ENCODE measurements at regions not wholly inside any gene's neighbourhood (a gene's known extent, or its start where the extent isn't known, plus 50 kb on each side); places are given as distances from the start of the nearest gene placed in this dataset.

DNA sequence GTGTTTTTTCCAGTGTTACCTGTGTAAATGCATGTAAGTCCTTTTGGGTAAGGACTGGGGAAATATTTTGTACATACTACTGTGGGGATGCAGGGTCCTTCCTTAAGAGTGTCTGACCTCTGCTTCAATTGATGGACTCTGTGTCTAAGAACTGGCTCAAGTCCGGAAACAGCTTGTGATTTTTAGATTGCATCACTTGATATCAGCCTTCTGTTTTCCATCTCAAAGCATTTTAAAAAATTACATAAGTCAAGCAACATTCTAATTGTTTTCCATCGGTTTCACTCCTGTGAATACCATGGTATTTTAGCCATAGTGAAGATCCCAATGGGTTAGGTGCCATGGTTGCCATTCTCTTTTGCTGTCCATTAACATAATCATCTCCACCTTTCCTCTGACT lies 597.6 kb downstream of the SQOR start:
- Mint-ChIP-seq H3K4me1 (no peaks in the 10 kb centered on the region), H3K4me3 (no peak overlapping the region), H3K27ac (no peak overlapping the region), H3K9me3 (no peaks in the 10 kb centered on the region), H3K36me3 (no peaks in the 10 kb centered on the region), H3K27me3 (peaks cover 5% of the 10 kb centered on the region)

DNA sequence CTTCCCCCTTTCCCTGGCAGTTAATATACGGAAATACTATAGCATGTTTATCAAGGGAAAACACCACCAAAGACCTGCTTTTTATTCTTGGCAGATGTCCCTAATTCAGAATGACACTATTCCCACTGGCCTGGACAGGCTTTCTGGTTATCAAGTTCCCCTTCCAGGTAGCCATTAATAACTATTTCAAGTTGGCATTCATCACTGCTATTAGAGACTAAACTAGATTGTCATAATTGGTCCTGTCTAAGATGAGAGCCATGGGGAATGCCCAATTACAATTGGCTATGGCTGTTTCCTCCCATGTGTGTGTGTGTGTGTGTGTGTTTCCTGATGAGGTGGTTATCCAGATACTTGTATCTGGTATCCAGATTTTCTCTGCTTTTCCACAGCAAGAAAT lies 608.1 kb downstream of the SQOR start:
- Mint-ChIP-seq H3K36me3 (no peaks in the 10 kb centered on the region), H3K4me3 (no peak overlapping the region), H3K4me1 (no peaks in the 10 kb centered on the region), H3K27me3 (peaks cover 14% of the 10 kb centered on the region), H3K27ac (no peak overlapping the region), H3K9me3 (peaks cover 7% of the 10 kb centered on the region)

DNA sequence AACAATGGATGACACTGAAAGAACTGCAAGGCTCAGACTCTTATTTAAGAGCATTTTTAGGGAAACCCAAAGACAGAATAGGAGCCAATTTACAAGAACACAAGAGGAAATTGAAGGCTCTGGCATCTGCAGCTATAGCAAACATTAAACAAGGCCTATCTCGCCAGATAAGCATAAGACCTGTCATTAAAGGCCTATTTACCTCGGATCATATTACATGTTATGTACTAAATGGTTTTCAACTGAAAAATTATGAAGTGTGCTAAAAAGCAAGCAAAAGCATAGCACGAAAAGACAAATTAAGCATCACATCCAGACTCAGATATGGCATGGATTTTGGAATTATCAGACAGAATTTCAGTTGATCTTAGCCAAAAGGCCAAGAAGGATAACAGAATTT lies 617.1 kb downstream of the SQOR start:
- Mint-ChIP-seq H3K9me3 (peaks cover 4% of the 10 kb centered on the region), H3K27ac (no peak overlapping the region), H3K27me3 (peaks cover 2% of the 10 kb centered on the region), H3K36me3 (no peaks in the 10 kb centered on the region), H3K4me3 (no peak overlapping the region), H3K4me1 (no peaks in the 10 kb centered on the region)

DNA sequence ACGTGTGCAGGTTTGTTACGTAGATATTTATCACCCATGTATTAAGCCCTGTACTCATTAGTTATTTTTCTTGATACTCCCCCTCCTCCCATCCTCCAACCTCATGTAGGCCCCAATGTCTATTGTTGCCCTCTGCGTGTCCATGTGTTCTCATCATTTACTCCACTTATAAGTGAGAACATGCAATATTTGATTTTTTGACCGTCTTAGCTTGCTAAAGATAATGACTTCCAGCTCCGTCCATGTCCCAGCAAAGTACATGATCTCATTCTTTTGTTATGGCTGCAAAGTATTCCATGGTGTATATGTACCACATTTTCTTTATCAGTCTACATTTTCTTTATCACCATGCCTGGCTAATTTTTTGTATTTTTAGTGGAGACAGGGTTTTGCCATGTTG lies 623.2 kb downstream of the SQOR start:
- Mint-ChIP-seq H3K27ac (no peak overlapping the region), H3K9me3 (peaks cover 7% of the 10 kb centered on the region), H3K4me1 (no peaks in the 10 kb centered on the region), H3K27me3 (peaks cover 1% of the 10 kb centered on the region), H3K4me3 (no peak overlapping the region), H3K36me3 (no peaks in the 10 kb centered on the region)

DNA sequence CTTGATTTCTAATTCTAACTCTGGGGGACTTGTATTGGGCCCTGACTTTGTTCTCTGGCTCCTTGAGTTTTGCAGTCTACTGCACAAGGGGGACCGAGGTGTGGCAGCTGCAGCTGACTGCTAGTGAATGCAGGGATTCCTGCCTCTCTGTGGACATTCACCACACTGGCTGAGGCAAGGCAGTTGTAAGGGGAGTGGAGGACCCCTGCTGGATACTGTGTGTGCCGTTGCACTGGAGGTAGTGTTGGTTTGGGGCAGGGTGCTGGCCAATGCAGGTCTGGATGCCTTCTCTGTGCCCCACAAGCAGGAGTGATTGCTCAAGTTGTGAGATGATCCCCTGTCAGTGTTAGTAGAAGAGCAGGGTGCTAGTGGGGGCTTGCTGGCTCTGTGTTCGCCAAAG lies 626.1 kb downstream of the SQOR start:
- Mint-ChIP-seq H3K9me3 (peaks cover 12% of the 10 kb centered on the region), H3K4me3 (no peak overlapping the region), H3K27ac (no peak overlapping the region)

DNA sequence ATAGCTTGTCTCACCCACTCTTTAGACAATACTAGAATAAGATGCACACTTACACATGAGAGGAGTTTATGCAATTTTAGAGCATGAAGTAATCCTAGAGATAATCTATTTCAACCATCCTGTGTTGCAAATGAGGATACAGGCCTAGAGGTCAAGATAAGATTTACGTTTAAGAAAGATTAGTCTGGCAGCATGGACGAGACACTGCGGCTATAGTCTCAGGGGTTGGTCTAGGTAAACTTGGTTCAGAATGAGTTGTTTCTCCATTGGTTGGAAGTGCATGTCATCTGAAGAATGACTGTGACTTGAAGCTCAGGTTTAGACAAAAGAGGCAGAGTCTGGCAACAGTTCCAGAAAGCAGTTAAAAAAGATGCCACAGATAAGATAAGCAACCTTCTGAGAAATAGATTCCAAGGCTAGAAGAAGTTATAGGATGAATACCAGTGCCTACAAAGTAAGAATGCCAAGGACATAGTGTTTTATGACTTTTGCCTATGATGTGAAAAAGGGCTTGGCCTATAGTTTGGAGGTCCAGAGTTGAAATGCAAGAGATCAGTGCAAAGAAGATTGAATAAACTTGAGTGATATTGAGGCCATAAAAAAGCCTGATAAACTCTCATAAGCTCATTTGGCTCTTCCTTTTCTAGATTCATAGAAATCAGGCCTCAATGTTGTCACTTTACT lies 631.0 kb downstream of the SQOR start:
- no peak overlapping the region for H3K27ac Mint-ChIP-seq
- no peak overlapping the region for H3K4me3 Mint-ChIP-seq
- peaks cover 2% of the 10 kb centered on the region for H3K36me3 Mint-ChIP-seq
- peaks cover 4% of the 10 kb centered on the region for H3K27me3 Mint-ChIP-seq
- no peaks in the 10 kb centered on the region for H3K4me1 Mint-ChIP-seq
- peaks cover 5% of the 10 kb centered on the region for H3K9me3 Mint-ChIP-seq

More for the DNA sequence above, 626.1 kb downstream of the SQOR start:
- peaks cover 4% of the 10 kb centered on the region for H3K27me3 Mint-ChIP-seq
- H3K4me1 Mint-ChIP-seq = no peaks in the 10 kb centered on the region
- peaks cover 2% of the 10 kb centered on the region for H3K36me3 Mint-ChIP-seq

DNA sequence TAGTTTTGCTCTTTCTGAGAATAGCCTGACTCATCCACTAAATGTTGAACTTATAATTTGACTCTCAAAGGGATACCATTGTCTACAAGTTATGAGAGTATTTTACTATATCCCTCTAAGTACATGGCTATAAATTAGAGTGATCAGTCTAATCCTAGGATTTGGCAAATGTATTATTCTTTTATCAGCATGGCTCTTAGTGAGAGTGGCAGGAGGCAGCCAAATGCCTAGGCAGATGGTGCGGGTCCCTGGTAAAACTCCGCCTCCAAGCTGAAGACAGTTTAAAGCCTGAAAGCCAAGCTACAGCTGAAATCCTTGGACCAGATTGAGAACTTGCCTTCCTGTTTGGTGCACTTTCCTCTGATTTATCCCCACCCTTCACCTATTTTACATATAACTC lies 631.8 kb downstream of the SQOR start:
- Mint-ChIP-seq H3K27ac (no peak overlapping the region), H3K36me3 (peaks cover 2% of the 10 kb centered on the region), H3K4me1 (no peaks in the 10 kb centered on the region), H3K27me3 (peaks cover 4% of the 10 kb centered on the region), H3K9me3 (peaks cover 5% of the 10 kb centered on the region), H3K4me3 (no peak overlapping the region)

DNA sequence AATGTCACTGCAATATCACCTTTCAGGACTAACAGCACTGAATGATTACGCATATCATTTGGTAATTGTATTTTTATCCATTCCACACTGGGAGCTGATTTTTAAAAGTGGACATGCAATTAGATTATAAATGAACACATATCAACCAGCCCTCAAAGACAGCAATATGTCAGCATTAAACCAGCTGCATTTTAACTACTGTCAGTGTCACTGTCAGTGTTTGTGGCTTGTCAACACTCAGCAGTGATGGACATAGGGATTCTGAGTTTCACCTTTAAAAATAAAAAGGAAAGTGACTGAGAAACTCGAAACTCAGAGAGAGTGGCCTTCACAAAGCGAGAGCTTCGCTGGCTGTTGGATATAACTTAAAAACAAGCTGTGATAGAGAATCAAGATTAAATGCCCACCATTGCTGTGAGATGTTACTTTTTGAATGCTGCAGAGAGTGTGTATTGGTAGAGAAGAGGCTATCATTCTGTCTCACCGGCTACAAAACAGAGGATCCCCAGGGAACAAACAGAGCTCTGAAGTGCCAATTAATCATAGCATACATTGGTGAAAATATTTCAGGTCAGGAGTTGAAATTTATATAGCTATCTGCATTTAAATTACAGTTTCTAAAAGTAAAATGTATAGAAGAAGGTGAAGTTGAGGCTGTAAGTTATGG lies 635.8 kb downstream of the SQOR start:
- peaks cover 6% of the 10 kb centered on the region for H3K27me3 Mint-ChIP-seq
- no peak overlapping the region for H3K4me3 Mint-ChIP-seq
- no peak overlapping the region for H3K27ac Mint-ChIP-seq
- no peaks in the 10 kb centered on the region for H3K36me3 Mint-ChIP-seq
- H3K4me1 Mint-ChIP-seq = no peaks in the 10 kb centered on the region
- H3K9me3 Mint-ChIP-seq = peaks cover 5% of the 10 kb centered on the region

DNA sequence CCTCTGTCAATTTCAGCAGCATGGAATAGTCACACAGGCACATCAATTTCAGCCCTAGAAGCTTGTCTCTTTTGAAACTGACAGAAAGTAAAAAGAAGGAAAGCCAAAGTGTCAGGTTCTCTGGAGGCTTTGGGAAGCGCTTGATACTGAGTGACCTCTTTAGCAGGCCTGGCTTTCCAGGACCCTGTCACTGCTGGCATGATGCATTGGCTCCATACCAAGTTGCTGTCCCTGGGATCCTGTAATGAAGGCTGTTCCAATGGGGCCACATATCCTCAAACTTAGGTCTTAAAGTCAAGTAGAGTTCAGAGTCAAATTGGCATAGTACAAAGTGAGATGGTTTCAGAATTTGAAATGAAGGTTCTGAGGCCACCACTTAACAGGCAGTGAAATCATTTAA lies 640.9 kb downstream of the SQOR start:
- Mint-ChIP-seq H3K27ac (no peak overlapping the region), H3K9me3 (peaks cover 5% of the 10 kb centered on the region), H3K27me3 (peaks cover 6% of the 10 kb centered on the region), H3K36me3 (no peaks in the 10 kb centered on the region), H3K4me1 (no peaks in the 10 kb centered on the region), H3K4me3 (no peak overlapping the region)

DNA sequence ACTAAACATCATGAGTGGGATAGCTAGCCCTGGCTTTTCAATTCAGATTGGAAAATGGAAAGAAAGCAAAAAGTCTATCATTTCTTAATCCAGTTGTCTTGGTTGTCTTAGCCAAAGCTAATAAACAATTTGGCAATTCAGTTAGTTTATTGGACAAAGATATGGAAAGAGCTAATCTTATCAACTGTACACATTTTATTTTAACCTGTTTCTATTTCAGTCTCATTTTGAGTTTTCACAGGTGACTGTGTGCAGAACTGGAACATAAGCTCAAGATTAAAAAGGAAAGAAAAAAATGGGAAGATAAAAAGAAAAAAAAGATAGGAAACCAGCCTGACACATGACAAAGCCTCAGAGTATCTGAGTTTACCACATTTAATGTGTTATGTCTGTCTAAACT lies 642.6 kb downstream of the SQOR start:
- H3K27ac Mint-ChIP-seq = no peak overlapping the region
- H3K9me3 Mint-ChIP-seq = peaks cover 5% of the 10 kb centered on the region
- peaks cover 6% of the 10 kb centered on the region for H3K27me3 Mint-ChIP-seq
- no peaks in the 10 kb centered on the region for H3K36me3 Mint-ChIP-seq
- no peak overlapping the region for H3K4me3 Mint-ChIP-seq
- H3K4me1 Mint-ChIP-seq = no peaks in the 10 kb centered on the region

DNA sequence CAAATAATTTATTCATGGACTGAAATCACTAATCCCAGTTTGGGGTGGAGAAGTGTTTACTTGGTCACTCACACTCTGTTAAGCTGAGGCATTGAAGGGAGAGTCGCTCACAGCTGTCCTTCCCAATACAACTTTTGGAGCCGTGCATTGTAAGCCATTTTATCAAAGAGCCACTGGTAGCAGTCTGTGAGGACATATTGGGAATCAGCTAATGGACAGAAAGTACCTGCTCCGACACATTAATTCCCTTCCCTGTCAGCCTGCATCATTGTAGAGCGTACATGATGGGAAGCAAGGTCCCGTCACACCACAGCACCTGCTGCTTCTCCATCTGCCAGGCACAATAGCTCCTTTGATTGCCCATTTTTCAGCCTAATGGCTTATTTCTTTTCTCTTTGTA lies 643.2 kb downstream of the SQOR start:
- H3K36me3 Mint-ChIP-seq = no peaks in the 10 kb centered on the region
- H3K4me3 Mint-ChIP-seq = no peak overlapping the region
- peaks cover 4% of the 10 kb centered on the region for H3K27me3 Mint-ChIP-seq
- no peak overlapping the region for H3K27ac Mint-ChIP-seq
- H3K9me3 Mint-ChIP-seq = peaks cover 5% of the 10 kb centered on the region
- H3K4me1 Mint-ChIP-seq = no peaks in the 10 kb centered on the region

DNA sequence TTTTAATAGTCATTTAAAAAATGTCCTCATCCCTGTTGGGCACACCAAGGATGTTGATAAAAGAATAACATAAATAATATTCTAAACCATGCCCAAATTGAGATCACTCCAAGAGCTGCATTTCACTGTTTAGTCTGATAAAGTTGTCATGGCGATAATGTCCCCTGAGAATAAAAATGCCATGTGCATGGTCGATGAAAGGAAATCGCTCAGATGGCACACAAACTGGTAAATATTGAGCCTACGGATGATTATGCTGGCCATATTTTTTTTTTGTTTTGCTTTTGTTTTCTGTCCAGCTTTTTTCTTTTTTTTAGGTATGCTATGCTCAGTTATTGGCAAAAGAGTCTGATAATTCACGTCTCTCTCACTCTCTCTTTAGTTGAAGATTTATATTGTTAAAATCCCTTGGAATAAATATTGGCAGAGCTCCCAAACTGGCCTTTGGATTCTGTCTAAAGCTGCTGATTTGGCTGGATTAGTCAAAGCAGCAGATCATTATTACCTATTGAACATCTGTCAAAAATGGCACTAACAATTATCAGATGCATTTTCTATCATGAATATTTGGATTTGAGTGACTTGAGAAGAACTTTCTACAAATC lies 643.8 kb downstream of the SQOR start:
- Mint-ChIP-seq H3K4me3 (no peak overlapping the region), H3K4me1 (no peaks in the 10 kb centered on the region), H3K27ac (no peak overlapping the region), H3K9me3 (peaks cover 3% of the 10 kb centered on the region), H3K36me3 (no peaks in the 10 kb centered on the region), H3K27me3 (peaks cover 2% of the 10 kb centered on the region)

DNA sequence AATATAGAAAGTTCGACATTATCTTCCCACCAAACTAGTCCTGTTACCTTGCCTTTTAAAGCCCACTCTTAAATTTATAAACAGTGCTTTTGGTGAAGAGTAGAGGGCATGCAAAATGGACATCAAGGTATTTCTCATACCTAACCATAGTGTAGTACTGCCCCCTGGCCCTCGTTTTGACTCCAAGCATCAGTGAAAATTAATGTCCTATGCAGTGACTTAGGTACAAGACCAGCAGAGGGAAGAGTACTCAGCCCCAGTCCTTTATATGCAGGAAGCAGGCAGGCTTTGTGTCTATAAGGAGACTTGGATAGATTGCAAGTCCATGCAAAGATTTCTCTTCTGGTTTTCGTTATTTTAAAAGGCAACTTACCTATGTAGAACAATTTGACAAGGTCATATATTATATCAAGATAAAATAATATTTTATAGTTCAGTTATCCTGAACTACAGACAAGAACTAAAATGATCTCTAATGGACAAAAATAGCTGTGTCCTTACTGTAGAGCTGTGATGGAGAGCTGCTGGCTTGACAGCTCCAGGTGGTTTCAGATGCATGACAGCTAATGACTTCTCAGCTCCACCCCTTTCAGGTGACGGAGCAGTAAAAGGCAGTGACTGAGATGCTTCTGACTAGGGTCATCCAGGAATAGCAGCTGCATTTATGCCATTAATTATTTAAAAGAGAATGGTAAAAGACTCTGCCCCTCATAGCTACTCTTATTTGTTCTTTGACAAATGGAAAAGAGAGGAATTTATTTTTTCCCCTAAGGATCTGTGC lies 646.1 kb downstream of the SQOR start:
- Mint-ChIP-seq H3K4me3 (no peak overlapping the region), H3K9me3 (no peaks in the 10 kb centered on the region), H3K27ac (no peak overlapping the region), H3K27me3 (no peaks in the 10 kb centered on the region), H3K4me1 (no peaks in the 10 kb centered on the region), H3K36me3 (no peaks in the 10 kb centered on the region)

DNA sequence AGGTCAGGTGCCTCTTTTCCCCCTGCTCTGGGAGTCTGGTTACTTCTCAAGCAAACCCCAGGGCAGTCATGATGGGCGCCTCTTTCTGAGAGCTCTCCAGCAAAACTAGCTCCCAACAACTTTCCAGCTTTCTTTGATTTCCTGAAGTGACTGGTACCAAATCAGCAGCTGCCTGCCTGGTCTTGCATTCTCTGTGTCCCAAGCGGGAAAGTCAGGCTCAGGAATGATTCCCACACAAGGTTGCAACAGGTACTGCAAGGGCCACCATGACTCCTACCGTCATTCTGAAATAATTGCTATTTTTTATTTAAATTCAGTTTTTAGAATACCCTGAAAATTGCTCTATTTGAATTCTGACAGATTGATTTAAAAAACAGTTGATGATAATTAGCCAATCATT lies 658.7 kb downstream of the SQOR start:
- no peaks in the 10 kb centered on the region for H3K4me1 Mint-ChIP-seq
- H3K4me3 Mint-ChIP-seq = no peak overlapping the region
- H3K36me3 Mint-ChIP-seq = no peaks in the 10 kb centered on the region
- no peaks in the 10 kb centered on the region for H3K9me3 Mint-ChIP-seq
- H3K27me3 Mint-ChIP-seq = peaks cover 12% of the 10 kb centered on the region
- no peak overlapping the region for H3K27ac Mint-ChIP-seq

DNA sequence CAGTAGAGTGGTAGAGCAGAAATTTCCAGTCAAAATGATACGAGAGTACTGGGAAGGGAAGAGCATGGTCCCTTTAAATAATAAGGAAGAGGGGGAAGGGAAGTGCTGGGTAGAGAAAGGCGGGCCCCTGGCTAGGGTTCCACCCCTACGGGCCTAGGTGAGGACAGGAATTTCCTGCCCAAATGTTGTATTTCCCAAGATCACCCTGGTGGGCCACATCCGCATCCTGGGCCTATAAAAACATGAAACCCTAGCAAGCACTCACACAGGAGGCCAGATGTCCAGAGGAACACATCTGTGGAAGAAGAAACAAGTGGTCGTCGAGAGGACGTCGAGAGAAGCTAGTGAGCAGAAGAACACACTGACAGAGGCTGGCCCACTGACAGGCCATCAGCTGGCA lies 661.2 kb downstream of the SQOR start:
- Mint-ChIP-seq H3K27ac (no peak overlapping the region), H3K9me3 (no peaks in the 10 kb centered on the region), H3K4me1 (no peaks in the 10 kb centered on the region), H3K27me3 (peaks cover 9% of the 10 kb centered on the region), H3K36me3 (no peaks in the 10 kb centered on the region), H3K4me3 (no peak overlapping the region)

DNA sequence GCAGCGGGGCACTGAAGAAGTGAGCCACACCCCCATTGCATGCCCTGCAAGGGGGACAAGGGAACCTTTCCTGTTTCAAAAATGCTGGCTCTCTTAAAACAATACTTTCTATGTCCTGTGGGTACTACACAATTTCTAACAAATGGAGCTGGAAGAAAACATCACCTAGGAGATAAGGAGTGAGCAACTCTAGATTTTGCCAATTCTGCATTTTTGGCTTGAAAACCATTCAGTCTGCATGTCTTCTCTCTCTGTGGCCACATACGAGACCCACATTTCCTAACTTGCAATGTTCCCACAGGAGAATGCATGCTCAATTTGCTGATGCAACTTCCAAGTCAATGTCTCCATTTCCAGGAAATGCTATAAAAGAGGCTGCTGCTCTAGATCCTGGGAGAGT lies 662.0 kb downstream of the SQOR start:
- Mint-ChIP-seq H3K27me3 (peaks cover 7% of the 10 kb centered on the region), H3K4me1 (no peaks in the 10 kb centered on the region), H3K36me3 (no peaks in the 10 kb centered on the region), H3K27ac (no peak overlapping the region), H3K9me3 (no peaks in the 10 kb centered on the region), H3K4me3 (no peak overlapping the region)
